ENCODE measurements at regions not wholly inside any gene's neighbourhood (a gene's known extent, or its start where the extent isn't known, plus 50 kb on each side); places are given as distances from the start of the nearest gene placed in this dataset.

DNA sequence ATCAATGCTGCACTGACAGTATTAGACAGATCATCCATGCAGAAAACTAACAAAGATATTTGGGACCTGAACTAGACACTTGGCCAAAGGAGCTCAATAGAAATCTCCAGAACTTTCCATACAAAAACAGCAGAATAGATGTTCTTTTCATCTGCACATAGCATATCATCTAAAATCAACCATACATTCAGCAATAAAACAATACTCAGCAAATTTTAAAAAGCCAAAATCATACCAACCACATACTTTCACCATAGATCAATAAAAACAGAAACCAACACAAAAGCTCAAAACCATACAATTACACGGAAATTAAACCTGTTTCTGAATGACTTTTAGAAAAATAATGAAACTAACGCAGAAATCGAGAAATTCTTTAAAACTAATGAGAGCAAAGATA is 592.6 kb downstream of the SLITRK5 start:
- TF ChIP-seq, protein P1, sequence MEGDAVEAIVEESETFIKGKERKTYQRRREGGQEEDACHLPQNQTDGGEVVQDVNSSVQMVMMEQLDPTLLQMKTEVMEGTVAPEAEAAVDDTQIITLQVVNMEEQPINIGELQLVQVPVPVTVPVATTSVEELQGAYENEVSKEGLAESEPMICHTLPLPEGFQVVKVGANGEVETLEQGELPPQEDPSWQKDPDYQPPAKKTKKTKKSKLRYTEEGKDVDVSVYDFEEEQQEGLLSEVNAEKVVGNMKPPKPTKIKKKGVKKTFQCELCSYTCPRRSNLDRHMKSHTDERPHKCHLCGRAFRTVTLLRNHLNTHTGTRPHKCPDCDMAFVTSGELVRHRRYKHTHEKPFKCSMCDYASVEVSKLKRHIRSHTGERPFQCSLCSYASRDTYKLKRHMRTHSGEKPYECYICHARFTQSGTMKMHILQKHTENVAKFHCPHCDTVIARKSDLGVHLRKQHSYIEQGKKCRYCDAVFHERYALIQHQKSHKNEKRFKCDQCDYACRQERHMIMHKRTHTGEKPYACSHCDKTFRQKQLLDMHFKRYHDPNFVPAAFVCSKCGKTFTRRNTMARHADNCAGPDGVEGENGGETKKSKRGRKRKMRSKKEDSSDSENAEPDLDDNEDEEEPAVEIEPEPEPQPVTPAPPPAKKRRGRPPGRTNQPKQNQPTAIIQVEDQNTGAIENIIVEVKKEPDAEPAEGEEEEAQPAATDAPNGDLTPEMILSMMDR (IDR thresholded peaks at IDR 0.05; ENCODE audit: insufficient read depth, low read length): no peak
- TF ChIP-seq SPI1 (IDR thresholded peaks at IDR 0.05; ENCODE audit: borderline replicate concordance, low read depth) (no peak), POLR2AphosphoS5 (IDR thresholded peaks at IDR 0.05; ENCODE audit: low read depth) (no peak)
- TF ChIP-seq, protein P2, sequence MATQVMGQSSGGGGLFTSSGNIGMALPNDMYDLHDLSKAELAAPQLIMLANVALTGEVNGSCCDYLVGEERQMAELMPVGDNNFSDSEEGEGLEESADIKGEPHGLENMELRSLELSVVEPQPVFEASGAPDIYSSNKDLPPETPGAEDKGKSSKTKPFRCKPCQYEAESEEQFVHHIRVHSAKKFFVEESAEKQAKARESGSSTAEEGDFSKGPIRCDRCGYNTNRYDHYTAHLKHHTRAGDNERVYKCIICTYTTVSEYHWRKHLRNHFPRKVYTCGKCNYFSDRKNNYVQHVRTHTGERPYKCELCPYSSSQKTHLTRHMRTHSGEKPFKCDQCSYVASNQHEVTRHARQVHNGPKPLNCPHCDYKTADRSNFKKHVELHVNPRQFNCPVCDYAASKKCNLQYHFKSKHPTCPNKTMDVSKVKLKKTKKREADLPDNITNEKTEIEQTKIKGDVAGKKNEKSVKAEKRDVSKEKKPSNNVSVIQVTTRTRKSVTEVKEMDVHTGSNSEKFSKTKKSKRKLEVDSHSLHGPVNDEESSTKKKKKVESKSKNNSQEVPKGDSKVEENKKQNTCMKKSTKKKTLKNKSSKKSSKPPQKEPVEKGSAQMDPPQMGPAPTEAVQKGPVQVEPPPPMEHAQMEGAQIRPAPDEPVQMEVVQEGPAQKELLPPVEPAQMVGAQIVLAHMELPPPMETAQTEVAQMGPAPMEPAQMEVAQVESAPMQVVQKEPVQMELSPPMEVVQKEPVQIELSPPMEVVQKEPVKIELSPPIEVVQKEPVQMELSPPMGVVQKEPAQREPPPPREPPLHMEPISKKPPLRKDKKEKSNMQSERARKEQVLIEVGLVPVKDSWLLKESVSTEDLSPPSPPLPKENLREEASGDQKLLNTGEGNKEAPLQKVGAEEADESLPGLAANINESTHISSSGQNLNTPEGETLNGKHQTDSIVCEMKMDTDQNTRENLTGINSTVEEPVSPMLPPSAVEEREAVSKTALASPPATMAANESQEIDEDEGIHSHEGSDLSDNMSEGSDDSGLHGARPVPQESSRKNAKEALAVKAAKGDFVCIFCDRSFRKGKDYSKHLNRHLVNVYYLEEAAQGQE (IDR thresholded peaks at IDR 0.05; ENCODE audit: insufficient replicate concordance, low read depth): no peak
